Thyroid gland (tissue), 4 donors: ENCODE measurements at regions not wholly inside any gene's neighbourhood (a gene's known extent, or its start where the extent isn't known, plus 50 kb on each side); places are given as distances from the start of the nearest gene placed in this dataset.
A peak's percentile ranks its signal among the peaks of the same experiment; 100 is the strongest.

Source experiments
- DNase-seq, 2 donors: peaks; one replicate each; pipeline ENCODE4 v3.0.0-alpha.2; 2019
- H3K27ac ChIP-seq, 3 donors: fragments of 200-600 bp; sonication (generic); 1 replicate in 2 of 3; 2 replicates in 1 of 3; pipeline ENCODE4 v1.5.1; 2016 to 2019; ENCODE audit warnings: mild to moderate bottlenecking in 1 of 3, moderate library complexity in 1 of 3
- H3K27me3 ChIP-seq: fragments of 200-600 bp; sonication (generic); one replicate; pipeline ENCODE4 v1.5.1; 2019
- H3K36me3 ChIP-seq, 2 donors: fragments of 200-600 bp; sonication (generic); one replicate each; pipeline ENCODE4 v1.5.1; 2016 to 2019
- H3K4me1 ChIP-seq, 2 donors: fragments of 200-600 bp; sonication (generic); one replicate each; pipeline ENCODE4 v1.5.1; 2017 to 2019
- H3K4me3 ChIP-seq, 3 donors: fragments of 200-600 bp; sonication (generic); replicated peaks in 1 of 3; 1 replicate in 2 of 3; 2 replicates in 1 of 3; pipeline ENCODE4 v1.5.1; 2016; ENCODE audit warnings: mild to moderate bottlenecking in 1 of 3
- H3K9me3 ChIP-seq: fragments of 200-600 bp; sonication (generic); one replicate; pipeline ENCODE4 v1.5.1; 2017
- POLR2A ChIP-seq, 2 donors: fragments of 450-650 bp; IDR thresholded peaks; one replicate each; pipeline ENCODE4 v1.6.1; 2017; ENCODE audit warnings: antibody characterized with exemption in 2 of 2, mild to moderate bottlenecking in 2 of 2, moderate library complexity in 1 of 2
- WGBS, 2 donors: methylation state at CpG; one replicate each; pipeline ENCODE4 v1.1.5; 2017; 5-methylcytosine and 5-hydroxymethylcytosine counted together
- intact Hi-C: fragments of 100-400 bp; cut with DNase I; formaldehyde crosslinking; loops from one replicate; pipeline ENCODE4 v1.15.1; 2023
- TF ChIP-seq, protein P1 (sequence below), 6 experiments: fragments of 200-600 bp in 3 of 6; fragments of 450-650 bp in 3 of 6; sonication (generic) in 3 of 6; IDR thresholded peaks; one replicate each; pipeline ENCODE4 v1.5.1; 2016 to 2019; ENCODE audit warnings: antibody characterized with exemption in 6 of 6, mild to moderate bottlenecking in 2 of 6, inconsistent platforms in 1 of 6, moderate library complexity in 1 of 6

DNA sequence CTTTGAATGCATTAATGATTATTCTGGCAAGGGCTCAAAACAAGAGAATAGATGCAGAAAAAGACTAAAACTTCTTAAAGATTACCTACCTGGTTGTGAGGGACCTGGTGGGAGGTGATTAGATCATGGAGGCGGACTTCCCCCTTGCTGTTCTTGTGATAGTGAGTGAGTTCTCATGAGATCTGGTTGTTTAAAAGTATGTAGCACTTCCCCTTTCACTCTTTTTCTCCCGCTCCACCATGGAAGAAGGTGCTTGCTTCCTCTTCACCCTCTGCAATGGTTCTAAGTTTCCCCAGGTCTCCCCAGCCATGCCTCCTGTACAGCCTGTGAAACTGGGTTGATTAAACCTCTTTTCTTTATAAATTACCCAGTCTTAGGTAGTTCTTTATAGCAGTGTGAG lies 226.6 kb downstream of the ARHGAP12 start:
- peak overlapping the region in 2 of 3 donors; percentile 54 to 92 for H3K27ac ChIP-seq
- H3K36me3 ChIP-seq, result no peaks in the 10 kb centered on the region
- 94 to 97% methylated on average over 2 of the region's 2 CpGs for WGBS, 2 donors
- no peak overlapping the region for H3K4me3 ChIP-seq
- no peak for DNase-seq
- intact Hi-C loops, result no loop called here
- H3K4me1 ChIP-seq, result peaks cover 0 to 40% of the 10 kb centered on the region in 2 donors
- no peaks in the 10 kb centered on the region for H3K27me3 ChIP-seq
- no peak for TF ChIP-seq POLR2A (IDR thresholded peaks at IDR 0.05)
- H3K9me3 ChIP-seq, result no peaks in the 10 kb centered on the region

DNA sequence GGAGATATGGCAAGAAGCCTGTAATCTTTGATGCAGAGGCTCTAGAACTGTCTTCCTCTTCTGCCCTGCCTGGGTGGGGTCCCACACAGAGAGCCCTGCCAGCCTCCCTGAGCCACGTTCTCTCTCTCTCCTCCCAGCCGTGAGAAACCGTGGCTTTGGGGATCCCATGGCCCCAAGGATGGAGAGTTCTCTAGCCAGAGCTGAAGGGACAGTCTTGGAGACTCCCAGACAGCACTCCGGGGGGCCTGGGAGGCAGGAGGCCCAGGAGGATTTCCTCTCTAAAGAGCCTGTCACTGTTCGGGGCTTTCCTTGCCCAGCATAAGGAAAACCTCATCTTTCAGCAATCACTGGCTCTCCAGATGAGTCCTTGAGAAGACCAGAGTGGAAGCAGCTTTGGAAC lies 227.1 kb downstream of the ARHGAP12 start:
- peaks cover 0 to 35% of the 10 kb centered on the region in 2 donors for H3K4me1 ChIP-seq
- H3K4me3 ChIP-seq, result no peak overlapping the region
- 35 to 74% methylated on average over 5 of the region's 5 CpGs for WGBS, 2 donors
- H3K27ac ChIP-seq, result peak overlapping the region; percentile 54 to 92 (median 55)
- no peak for TF ChIP-seq POLR2A (IDR thresholded peaks at IDR 0.05)
- TF ChIP-seq, protein P1, sequence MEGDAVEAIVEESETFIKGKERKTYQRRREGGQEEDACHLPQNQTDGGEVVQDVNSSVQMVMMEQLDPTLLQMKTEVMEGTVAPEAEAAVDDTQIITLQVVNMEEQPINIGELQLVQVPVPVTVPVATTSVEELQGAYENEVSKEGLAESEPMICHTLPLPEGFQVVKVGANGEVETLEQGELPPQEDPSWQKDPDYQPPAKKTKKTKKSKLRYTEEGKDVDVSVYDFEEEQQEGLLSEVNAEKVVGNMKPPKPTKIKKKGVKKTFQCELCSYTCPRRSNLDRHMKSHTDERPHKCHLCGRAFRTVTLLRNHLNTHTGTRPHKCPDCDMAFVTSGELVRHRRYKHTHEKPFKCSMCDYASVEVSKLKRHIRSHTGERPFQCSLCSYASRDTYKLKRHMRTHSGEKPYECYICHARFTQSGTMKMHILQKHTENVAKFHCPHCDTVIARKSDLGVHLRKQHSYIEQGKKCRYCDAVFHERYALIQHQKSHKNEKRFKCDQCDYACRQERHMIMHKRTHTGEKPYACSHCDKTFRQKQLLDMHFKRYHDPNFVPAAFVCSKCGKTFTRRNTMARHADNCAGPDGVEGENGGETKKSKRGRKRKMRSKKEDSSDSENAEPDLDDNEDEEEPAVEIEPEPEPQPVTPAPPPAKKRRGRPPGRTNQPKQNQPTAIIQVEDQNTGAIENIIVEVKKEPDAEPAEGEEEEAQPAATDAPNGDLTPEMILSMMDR (IDR thresholded peaks at IDR 0.05), result no peak
- no peaks in the 10 kb centered on the region for H3K9me3 ChIP-seq
- H3K36me3 ChIP-seq, result no peaks in the 10 kb centered on the region
- intact Hi-C loops, result no loop called here
- no peak for DNase-seq
- H3K27me3 ChIP-seq, result no peaks in the 10 kb centered on the region

DNA sequence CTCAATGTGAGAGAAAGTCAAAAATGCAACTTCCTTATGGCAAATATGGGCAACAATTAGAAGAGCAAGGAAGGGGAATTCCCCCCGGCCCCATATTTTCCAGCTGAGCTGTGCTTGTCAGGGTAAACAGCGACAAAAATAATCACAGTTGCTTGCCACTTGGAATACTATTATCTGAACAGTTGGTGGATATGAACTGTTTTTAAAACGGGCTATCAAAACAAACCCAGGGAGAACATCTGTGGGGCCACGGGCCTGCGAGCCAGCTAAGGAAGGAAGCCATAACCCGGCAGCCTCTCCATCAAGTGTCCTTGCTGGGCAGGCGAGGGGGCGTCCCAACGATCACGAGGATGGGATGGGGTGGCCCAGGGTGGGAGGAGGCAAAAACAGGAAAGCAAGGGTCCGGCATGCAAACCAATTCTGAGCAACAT lies 228.4 kb downstream of the ARHGAP12 start:
- intact Hi-C loops, result no loop called here
- peaks cover 0 to 34% of the 10 kb centered on the region in 2 donors for H3K4me1 ChIP-seq
- no peak overlapping the region for H3K4me3 ChIP-seq
- H3K27me3 ChIP-seq, result no peaks in the 10 kb centered on the region
- H3K36me3 ChIP-seq, result no peaks in the 10 kb centered on the region
- DNase-seq, result no peak
- 56 to 59% methylated on average over 11 of the region's 11 CpGs for WGBS, 2 donors
- peak overlapping the region; percentile 39 to 92 (median 65) for H3K27ac ChIP-seq
- TF ChIP-seq POLR2A (IDR thresholded peaks at IDR 0.05), result no peak
- TF ChIP-seq, protein P1 (IDR thresholded peaks at IDR 0.05), result no peak
- H3K9me3 ChIP-seq, result no peaks in the 10 kb centered on the region

DNA sequence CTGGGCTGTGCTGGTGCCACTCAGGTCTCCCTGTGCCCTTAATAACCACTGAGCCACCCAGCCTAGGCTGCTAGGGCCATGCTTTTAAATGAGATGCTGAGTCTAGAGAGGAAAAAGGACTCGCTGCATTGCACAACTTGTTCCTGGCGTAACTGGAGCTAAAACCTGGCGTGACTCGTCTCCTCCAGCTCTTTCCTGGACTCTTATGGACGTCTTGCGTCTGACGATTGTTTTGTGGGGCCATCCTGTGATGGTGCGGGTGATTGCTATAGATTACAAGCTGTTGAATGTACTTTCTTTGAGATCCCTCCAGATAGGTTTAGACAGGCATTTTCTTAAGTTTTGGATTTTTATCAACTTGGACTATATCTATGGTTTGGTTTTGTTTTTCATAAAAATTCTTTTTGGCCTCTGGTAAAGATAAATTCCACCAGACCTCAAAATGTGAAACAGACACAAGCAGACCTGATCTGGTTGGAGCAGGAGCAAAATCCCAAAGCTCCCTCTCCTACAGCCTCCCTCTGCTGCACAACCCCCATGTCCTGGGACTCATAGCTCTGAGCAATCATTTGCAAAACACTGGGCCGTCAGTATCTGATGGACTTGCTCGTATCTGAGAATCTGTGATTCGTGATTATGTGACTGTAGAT lies 230.3 kb downstream of the ARHGAP12 start:
- H3K27me3 ChIP-seq, result no peaks in the 10 kb centered on the region
- 75 to 77% methylated on average over 11 of the region's 11 CpGs for WGBS, 2 donors
- no peaks in the 10 kb centered on the region for H3K36me3 ChIP-seq
- intact Hi-C loops, result no loop called here
- no peaks in the 10 kb centered on the region for H3K9me3 ChIP-seq
- peak overlapping the region; percentile 65 to 92 (median 69) for H3K27ac ChIP-seq
- H3K4me3 ChIP-seq, result no peak overlapping the region
- TF ChIP-seq, protein P1 (IDR thresholded peaks at IDR 0.05), result no peak
- TF ChIP-seq POLR2A (IDR thresholded peaks at IDR 0.05), result no peak
- DNase-seq, result peak in 1 of 2 donors; percentile 29
- H3K4me1 ChIP-seq, result peaks cover 0 to 32% of the 10 kb centered on the region in 2 donors

DNA sequence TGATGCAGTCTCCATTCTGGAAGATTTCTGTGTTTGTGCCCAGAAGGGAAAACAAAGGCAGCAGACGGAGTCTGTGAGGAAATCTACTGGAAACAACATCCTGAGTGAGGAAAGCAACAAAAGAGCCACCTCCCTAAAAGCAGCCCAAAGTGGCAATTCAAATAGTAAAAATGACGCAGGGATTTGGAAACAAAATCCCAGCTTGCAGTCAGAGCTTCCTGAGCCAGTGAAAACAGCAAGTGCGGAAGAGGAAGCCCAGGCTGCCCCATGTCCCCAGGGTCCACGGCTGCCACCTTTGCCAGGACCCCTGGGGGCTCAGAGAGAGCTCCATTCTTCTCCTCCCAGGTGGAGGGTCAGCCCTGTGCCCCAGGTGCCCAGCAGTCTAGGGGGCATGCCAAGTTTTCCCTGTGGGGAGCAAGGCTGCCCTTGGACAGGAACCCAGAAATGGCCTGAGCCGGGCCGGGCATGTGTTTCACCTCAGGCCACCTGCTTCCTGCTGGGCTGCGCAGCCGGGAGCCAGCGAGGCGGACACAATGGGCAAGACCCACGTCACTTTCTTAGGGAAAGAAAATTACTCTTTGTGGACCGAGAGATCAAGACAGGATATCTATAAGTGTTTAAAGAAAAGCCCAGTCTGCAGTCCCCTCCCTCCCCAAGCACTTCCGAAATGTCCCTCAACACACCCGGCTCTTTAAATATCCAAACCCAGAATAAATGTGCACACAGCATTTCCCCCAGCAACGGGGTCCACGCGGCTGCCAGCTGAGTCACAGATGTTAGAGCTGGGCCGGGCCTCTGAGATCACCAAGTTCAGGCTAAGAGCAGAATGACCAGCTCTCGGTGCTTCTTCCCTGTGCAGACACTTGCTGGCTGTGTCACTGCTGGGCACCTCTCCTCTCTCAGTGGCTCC lies 231.1 kb downstream of the ARHGAP12 start:
- no peaks in the 10 kb centered on the region for H3K9me3 ChIP-seq
- H3K4me3 ChIP-seq, result no peak overlapping the region
- 52 to 63% methylated on average over 13 to 18 of the region's 19 CpGs for WGBS, 2 donors
- DNase-seq, result peak; percentile 42 to 51
- no peak for TF ChIP-seq POLR2A (IDR thresholded peaks at IDR 0.05)
- TF ChIP-seq, protein P1 (IDR thresholded peaks at IDR 0.05), result no peak
- intact Hi-C loops, result no loop called here
- H3K36me3 ChIP-seq, result no peaks in the 10 kb centered on the region
- peak overlapping the region; percentile 65 to 92 (median 69) for H3K27ac ChIP-seq
- H3K4me1 ChIP-seq, result peaks cover 0 to 32% of the 10 kb centered on the region in 2 donors
- H3K27me3 ChIP-seq, result no peaks in the 10 kb centered on the region
